ENCODE measurements at regions not wholly inside any gene's neighbourhood (a gene's known extent, or its start where the extent isn't known, plus 50 kb on each side); places are given as distances from the start of the nearest gene placed in this dataset.

GRCh38 chr3:70565861-70566260, 253.4 kb upstream of the MDFIC2 start:
- 31% methylated on average over 3 of the region's 3 CpGs for WGBS (ENCODE audit: low lambda C conversion rate)
- TF ChIP-seq JUND (IDR thresholded peaks at IDR 0.05) (no peak), USF1 (IDR thresholded peaks at IDR 0.05; ENCODE audit: borderline replicate concordance, low read depth) (no peak), NFIC (IDR thresholded peaks at IDR 0.05; ENCODE audit: borderline replicate concordance) (no peak), FOXM1 (IDR thresholded peaks at IDR 0.05; ENCODE audit: low read depth) (no peak), IRF3 (IDR thresholded peaks at IDR 0.05; ENCODE audit: low read depth, low read length) (no peak), GABPA (IDR thresholded peaks at IDR 0.05; ENCODE audit: low read depth) (no peak), NRF1 (IDR thresholded peaks at IDR 0.05; ENCODE audit: low read depth, low read length) (no peak), MEF2A (IDR thresholded peaks at IDR 0.05; ENCODE audit: borderline replicate concordance, low read depth) (no peak), CTCF (IDR thresholded peaks at IDR 0.05) (no peak), RAD21 (IDR thresholded peaks at IDR 0.05; ENCODE audit: low read length) (no peak), SMC3 (IDR thresholded peaks at IDR 0.05; ENCODE audit: low read depth, low read length) (no peak), YY1 (IDR thresholded peaks at IDR 0.05; ENCODE audit: low read depth) (no peak), FOSL2 (IDR thresholded peaks at IDR 0.05; ENCODE audit: borderline replicate concordance, low read depth) (no peak), RCOR1 (IDR thresholded peaks at IDR 0.05; ENCODE audit: low read length) (no peak), MXI1 (IDR thresholded peaks at IDR 0.05; ENCODE audit: low read depth, low read length) (no peak)
- Histone ChIP-seq H3K9me2 (no peaks in the 10 kb centered on the region), H3K36me3 (replicated peaks in 1 of 2; ENCODE audit: control insufficient read depth in 1 of 2, insufficient read depth in 2 of 2, low read length in 1 of 2) (no peaks in the 10 kb centered on the region), H2AFZ (ENCODE audit: low read depth) (no peak overlapping the region), H3K4me3 (ENCODE audit: low read depth in 2 of 2, low read length in 1 of 2) (no peak overlapping the region), H3K9me3 (no peaks in the 10 kb centered on the region), H3K27me3 (ENCODE audit: insufficient read depth) (no peaks in the 10 kb centered on the region), H3K9ac (no peak overlapping the region), H3K27ac (ENCODE audit: low read depth in 2 of 2, low read length in 1 of 2) (no peak overlapping the region), H3K4me2 (no peak overlapping the region), H3K79me2 (ENCODE audit: insufficient read depth) (no peaks in the 10 kb centered on the region), H4K20me1 (ENCODE audit: insufficient read depth) (no peaks in the 10 kb centered on the region), H3F3A (replicated peaks; ENCODE audit: insufficient read depth) (no peaks in the 10 kb centered on the region), H3K4me1 (ENCODE audit: control insufficient read depth in 1 of 2, insufficient read depth in 2 of 2, low read depth in 1 of 2, low read length in 1 of 2) (no peaks in the 10 kb centered on the region)
- no peak for DNase-seq
- POLR2A ChIA-PET = no interaction called here
- CTCF ChIA-PET = no interaction called here

- Histone ChIP-seq H3K27me3 (ENCODE audit: insufficient read depth) (no peaks in the 10 kb centered on the region), H3F3A (replicated peaks; ENCODE audit: insufficient read depth) (no peaks in the 10 kb centered on the region), H3K4me1 (ENCODE audit: control insufficient read depth in 1 of 2, insufficient read depth in 2 of 2, low read depth in 1 of 2, low read length in 1 of 2) (no peaks in the 10 kb centered on the region), H3K27ac (ENCODE audit: low read depth in 2 of 2, low read length in 1 of 2) (no peak overlapping the region), H3K9me2 (no peaks in the 10 kb centered on the region), H3K36me3 (replicated peaks in 1 of 2; ENCODE audit: control insufficient read depth in 1 of 2, insufficient read depth in 2 of 2, low read length in 1 of 2) (no peaks in the 10 kb centered on the region), H3K4me2 (no peak overlapping the region), H3K4me3 (ENCODE audit: low read depth in 2 of 2, low read length in 1 of 2) (no peak overlapping the region), H3K9me3 (no peaks in the 10 kb centered on the region), H3K9ac (no peak overlapping the region), H4K20me1 (ENCODE audit: insufficient read depth) (no peaks in the 10 kb centered on the region), H2AFZ (ENCODE audit: low read depth) (no peak overlapping the region), H3K79me2 (ENCODE audit: insufficient read depth) (no peaks in the 10 kb centered on the region)
- no peak for DNase-seq
- ChIA-PET POLR2A (no interaction called here), CTCF (no interaction called here)
- WGBS (ENCODE audit: low lambda C conversion rate) = 5% methylated on average over 2 of the region's 3 CpGs
- TF ChIP-seq GATA2 (CRISPR knock-in tag; IDR thresholded peaks at IDR 0.05) = no peak
- no peak for TF ChIP-seq NRF1 (IDR thresholded peaks at IDR 0.05; ENCODE audit: low read depth, low read length)
- no peak for TF ChIP-seq ZBTB33 (IDR thresholded peaks at IDR 0.05; ENCODE audit: borderline replicate concordance, low read depth)
- no peak for TF ChIP-seq TEAD4 (IDR thresholded peaks at IDR 0.05; ENCODE audit: borderline replicate concordance, insufficient read depth)
- no peak for TF ChIP-seq TCF12 (IDR thresholded peaks at IDR 0.05)
- no peak for TF ChIP-seq MAX (IDR thresholded peaks at IDR 0.05; ENCODE audit: low read depth)
- no peak for TF ChIP-seq EZH2phosphoT487 (IDR thresholded peaks at IDR 0.05; ENCODE audit: borderline replicate concordance, low read depth)
- no peak for TF ChIP-seq SMC3 (IDR thresholded peaks at IDR 0.05; ENCODE audit: low read depth, low read length)
- TF ChIP-seq EP300 (IDR thresholded peaks at IDR 0.05; ENCODE audit: borderline replicate concordance in 1 of 2, low read depth in 1 of 2, low read length in 1 of 2) = no peak
- no peak for TF ChIP-seq IRF3 (IDR thresholded peaks at IDR 0.05; ENCODE audit: low read depth, low read length)
- TF ChIP-seq MEF2A (IDR thresholded peaks at IDR 0.05; ENCODE audit: borderline replicate concordance, low read depth) = no peak
- no peak for TF ChIP-seq SIN3A (IDR thresholded peaks at IDR 0.05; ENCODE audit: borderline replicate concordance, low read depth, low read length)
Observed at GRCh38 chr3:70564552-70564951, 252.1 kb upstream of the MDFIC2 start.
